ENCODE measurements at regions not wholly inside any gene's neighbourhood (a gene's known extent, or its start where the extent isn't known, plus 50 kb on each side); places are given as distances from the start of the nearest gene placed in this dataset.

DNA sequence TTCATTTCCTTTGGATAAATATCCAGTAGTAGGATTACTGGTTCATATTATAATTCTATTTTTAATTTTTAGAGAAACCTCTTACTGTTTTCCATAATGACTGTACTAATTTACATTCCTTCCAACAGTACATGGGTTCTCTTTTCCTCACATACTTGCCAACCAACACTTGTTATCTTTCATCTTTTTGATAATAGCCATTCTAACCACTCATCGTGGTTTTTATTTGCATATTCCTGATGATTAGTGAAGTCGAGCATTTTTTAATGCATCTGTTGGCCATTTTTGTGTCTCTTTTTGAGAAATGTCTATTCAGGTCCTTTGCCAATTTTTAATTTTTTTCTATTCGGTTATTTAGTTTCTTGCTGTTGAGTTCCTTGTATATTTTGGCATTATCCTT lies 457.7 kb upstream of the PDE3A start:
- no peaks in the 10 kb centered on the region for H3K79me2 ChIP-seq (ENCODE audit: insufficient read depth, low read length)
- no peaks in the 10 kb centered on the region for H3K9me3 ChIP-seq (ENCODE audit: control insufficient read depth in 1 of 2, insufficient read depth in 1 of 2, low read depth in 1 of 2, low read length in 2 of 2)
- H2AFZ ChIP-seq (ENCODE audit: low read depth, low read length, poor library complexity, severe bottlenecking): no peak overlapping the region
- H3K4me2 ChIP-seq (ENCODE audit: low read length): no peak overlapping the region
- H4K20me1 ChIP-seq (ENCODE audit: insufficient read depth): no peaks in the 10 kb centered on the region
- ChIA-PET CTCF (no interaction called here), RAD21 (ENCODE audit: low non-redundant PET in 1 of 2, low total read pairs in 2 of 2, uncharacterized antibody in 2 of 2, unreplicated experiment in 2 of 2) (no interaction called here), POLR2A (no interaction called here)
- TF ChIP-seq CBX3 (IDR thresholded peaks at IDR 0.05; ENCODE audit: low read depth) (no peak), YY1 (IDR thresholded peaks at IDR 0.05; ENCODE audit: extremely low read depth, insufficient replicate concordance, low read depth, low read length) (no peak), JUND (IDR thresholded peaks at IDR 0.05) (no peak), ZNF274 (IDR thresholded peaks at IDR 0.05; ENCODE audit: low read depth, low read length) (no peak), TCF7L2 (IDR thresholded peaks at IDR 0.05; ENCODE audit: borderline replicate concordance, extremely low read depth, insufficient read depth, insufficient read length) (no peak), FOSL1 (IDR thresholded peaks at IDR 0.05; ENCODE audit: low read depth) (no peak), RAD21 (IDR thresholded peaks at IDR 0.05; ENCODE audit: low read depth) (no peak), SP1 (IDR thresholded peaks at IDR 0.05; ENCODE audit: low read depth) (no peak), SRF (IDR thresholded peaks at IDR 0.05; ENCODE audit: low read depth) (no peak)
- TF ChIP-seq, protein P1, sequence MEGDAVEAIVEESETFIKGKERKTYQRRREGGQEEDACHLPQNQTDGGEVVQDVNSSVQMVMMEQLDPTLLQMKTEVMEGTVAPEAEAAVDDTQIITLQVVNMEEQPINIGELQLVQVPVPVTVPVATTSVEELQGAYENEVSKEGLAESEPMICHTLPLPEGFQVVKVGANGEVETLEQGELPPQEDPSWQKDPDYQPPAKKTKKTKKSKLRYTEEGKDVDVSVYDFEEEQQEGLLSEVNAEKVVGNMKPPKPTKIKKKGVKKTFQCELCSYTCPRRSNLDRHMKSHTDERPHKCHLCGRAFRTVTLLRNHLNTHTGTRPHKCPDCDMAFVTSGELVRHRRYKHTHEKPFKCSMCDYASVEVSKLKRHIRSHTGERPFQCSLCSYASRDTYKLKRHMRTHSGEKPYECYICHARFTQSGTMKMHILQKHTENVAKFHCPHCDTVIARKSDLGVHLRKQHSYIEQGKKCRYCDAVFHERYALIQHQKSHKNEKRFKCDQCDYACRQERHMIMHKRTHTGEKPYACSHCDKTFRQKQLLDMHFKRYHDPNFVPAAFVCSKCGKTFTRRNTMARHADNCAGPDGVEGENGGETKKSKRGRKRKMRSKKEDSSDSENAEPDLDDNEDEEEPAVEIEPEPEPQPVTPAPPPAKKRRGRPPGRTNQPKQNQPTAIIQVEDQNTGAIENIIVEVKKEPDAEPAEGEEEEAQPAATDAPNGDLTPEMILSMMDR (IDR thresholded peaks at IDR 0.05 in 2 of 3, conservative IDR thresholded peaks at IDR 0.05 in 1 of 3; ENCODE audit: borderline replicate concordance in 1 of 3, insufficient read depth in 1 of 3, low read depth in 2 of 3, low read length in 2 of 3): no peak
- no peak for ATAC-seq
- no peak overlapping the region for H3K4me3 ChIP-seq (replicated peaks in 1 of 2; ENCODE audit: low read depth in 1 of 2, low read length in 2 of 2)
- H3K4me1 ChIP-seq (ENCODE audit: control insufficient read depth in 1 of 2, insufficient read depth in 2 of 2, low read length in 2 of 2): no peaks in the 10 kb centered on the region
- intact Hi-C loops (cut with micrococcal nuclease): no loop called here
- H3K9ac ChIP-seq (ENCODE audit: low read length): no peak overlapping the region
- no peak overlapping the region for H3K27ac ChIP-seq (ENCODE audit: low read depth, low read length)
- no peaks in the 10 kb centered on the region for H3K36me3 ChIP-seq (ENCODE audit: control insufficient read depth in 1 of 2, insufficient read depth in 2 of 2, low read length in 2 of 2)
- H3K9me2 ChIP-seq (ENCODE audit: insufficient read depth): no peaks in the 10 kb centered on the region
- no peak for DNase-seq (ENCODE audit: low read depth, low spot score)
- no TSS peak for BruUV-seq (replicated peaks)
- H3K27me3 ChIP-seq (ENCODE audit: insufficient read depth, low read length): no peaks in the 10 kb centered on the region
